BLaER1 (cell line): ENCODE measurements at regions not wholly inside any gene's neighbourhood (a gene's known extent, or its start where the extent isn't known, plus 50 kb on each side); places are given as distances from the start of the nearest gene placed in this dataset.

Experiments
- H3K27ac ChIP-seq: shearing (Covaris generic); formaldehyde crosslinking; 2 replicates; pipeline ENCODE4 v1.8.1; 2022
- H3K27me3 ChIP-seq: shearing (Covaris generic); formaldehyde crosslinking; 2 replicates; pipeline ENCODE4 v1.8.1; 2022
- H3K36me3 ChIP-seq: shearing (Covaris generic); formaldehyde crosslinking; 2 replicates; pipeline ENCODE4 v1.8.1; 2022
- H3K4me1 ChIP-seq: shearing (Covaris generic); formaldehyde crosslinking; 2 replicates; pipeline ENCODE4 v1.8.1; 2022
- H3K4me2 ChIP-seq: shearing (Covaris generic); formaldehyde crosslinking; 2 replicates; pipeline ENCODE4 v1.8.1; 2022
- H3K4me3 ChIP-seq: shearing (Covaris generic); formaldehyde crosslinking; 2 replicates; pipeline ENCODE4 v1.8.1; 2022
- H3K9ac ChIP-seq: shearing (Covaris generic); formaldehyde crosslinking; 2 replicates; pipeline ENCODE4 v1.8.1; 2022
- H3K9me3 ChIP-seq: shearing (Covaris generic); formaldehyde crosslinking; 2 replicates; pipeline ENCODE4 v1.8.1; 2022
- H4K20me1 ChIP-seq: shearing (Covaris generic); formaldehyde crosslinking; 2 replicates; pipeline ENCODE4 v1.8.1; 2022
- Cebpa-rat ChIP-seq: shearing (Covaris generic); IDR thresholded peaks from 2 replicates; pipeline ENCODE4 v1.8.1; 2022

DNA sequence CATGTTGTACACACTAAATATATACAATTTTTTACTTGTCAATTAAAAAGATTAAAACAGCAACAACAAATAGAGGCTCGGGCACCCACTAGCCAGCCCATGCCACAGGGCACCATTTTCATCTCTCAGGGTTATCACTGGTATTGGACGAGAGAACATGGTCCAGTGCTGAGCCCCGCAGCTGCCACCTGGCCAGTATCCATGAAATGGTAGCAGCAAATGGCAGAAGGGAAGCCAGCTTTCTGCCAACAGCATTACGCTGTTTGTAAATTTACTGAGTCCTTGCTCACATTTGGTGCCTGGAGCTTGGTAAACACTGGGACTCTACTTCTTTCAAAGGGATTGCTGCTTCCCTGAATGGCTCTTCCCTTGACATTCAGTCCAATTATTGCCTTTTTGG is 87.9 kb upstream of the WASF3 start:
- H3K4me3 ChIP-seq, result no peak overlapping the region
- H3K4me2 ChIP-seq, result no peak overlapping the region
- H3K27me3 ChIP-seq, result no peaks in the 10 kb centered on the region
- H3K36me3 ChIP-seq, result no peaks in the 10 kb centered on the region
- no peaks in the 10 kb centered on the region for H3K4me1 ChIP-seq
- peaks cover 10% of the 10 kb centered on the region; the same call in 1 of the 2 replicates for H3K9me3 ChIP-seq
- no peak for TF ChIP-seq Cebpa-rat
- H4K20me1 ChIP-seq, result no peaks in the 10 kb centered on the region; the same call in 1 of the 2 replicates
- H3K27ac ChIP-seq, result no peak overlapping the region
- H3K9ac ChIP-seq, result no peak overlapping the region

DNA sequence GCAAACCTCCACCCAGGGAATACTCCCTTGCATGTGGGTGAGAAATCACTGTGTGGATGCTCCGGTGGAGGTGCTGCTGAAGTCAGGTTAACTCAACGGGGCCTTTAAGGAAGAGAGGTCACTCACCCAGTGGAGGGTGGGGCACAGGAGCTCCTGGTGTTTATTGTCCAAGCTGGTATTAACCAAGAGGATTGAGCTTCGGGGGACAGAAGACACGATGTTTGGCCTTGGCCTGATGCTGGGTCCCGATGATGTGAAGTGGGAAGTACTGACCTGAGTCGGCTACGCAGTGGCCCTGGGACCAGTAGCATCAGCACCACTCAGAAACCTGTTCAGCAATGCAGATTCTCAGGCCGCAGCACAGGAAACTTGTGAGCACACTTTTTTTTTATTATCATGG is 85.7 kb upstream of the WASF3 start:
- TF ChIP-seq Cebpa-rat, result no peak
- Histone ChIP-seq H3K4me3 (no peak overlapping the region), H3K4me2 (no peak overlapping the region), H3K27ac (no peak overlapping the region), H3K27me3 (no peaks in the 10 kb centered on the region), H3K9ac (no peak overlapping the region), H4K20me1 (no peaks in the 10 kb centered on the region; the same call in 1 of the 2 replicates), H3K9me3 (0 out of 2 replicates have a peak, but pooled peaks cover 5% of the 10 kb centered on the region), H3K4me1 (peaks cover 10% of the 10 kb centered on the region), H3K36me3 (no peaks in the 10 kb centered on the region)

DNA sequence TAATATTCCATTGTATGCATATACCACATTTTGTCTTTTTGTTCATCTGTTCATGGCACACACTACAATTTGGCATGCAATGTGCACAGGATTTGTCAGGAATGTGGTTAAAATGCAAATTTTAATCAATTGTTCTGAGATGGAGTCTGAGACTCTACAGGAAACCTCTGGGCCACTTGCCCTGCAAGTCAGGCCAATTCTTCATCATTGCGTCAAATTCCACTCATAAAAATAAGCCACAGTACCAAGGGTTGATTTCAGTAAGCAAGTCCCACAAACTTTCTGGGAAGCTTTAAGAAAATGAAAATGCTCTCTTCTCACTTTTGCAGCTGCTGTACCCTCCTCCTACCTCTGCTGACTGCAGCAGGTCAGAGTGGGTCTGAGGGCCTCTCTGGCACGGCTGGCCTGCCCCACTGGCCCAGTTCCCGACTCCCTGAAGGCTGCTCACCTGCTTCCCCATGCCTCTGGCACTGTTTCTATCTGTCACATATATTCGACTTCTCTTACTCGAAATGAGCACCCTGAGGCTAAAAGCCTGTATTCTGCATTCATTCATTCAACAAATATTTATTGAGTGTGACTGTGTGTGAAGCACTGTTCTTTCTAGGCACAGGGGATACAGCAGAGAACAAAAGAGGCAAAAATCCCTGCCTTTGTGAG is 83.8 kb upstream of the WASF3 start:
- H3K27me3 ChIP-seq, result no peaks in the 10 kb centered on the region
- H4K20me1 ChIP-seq, result no peaks in the 10 kb centered on the region; the same call in 1 of the 2 replicates
- no peak overlapping the region for H3K4me3 ChIP-seq
- no peak overlapping the region for H3K9ac ChIP-seq
- no peak for TF ChIP-seq Cebpa-rat
- no peak overlapping the region for H3K4me2 ChIP-seq
- H3K9me3 ChIP-seq, result no peaks in the 10 kb centered on the region
- no peaks in the 10 kb centered on the region for H3K36me3 ChIP-seq
- no peak overlapping the region for H3K27ac ChIP-seq
- H3K4me1 ChIP-seq, result peaks cover 10% of the 10 kb centered on the region

DNA sequence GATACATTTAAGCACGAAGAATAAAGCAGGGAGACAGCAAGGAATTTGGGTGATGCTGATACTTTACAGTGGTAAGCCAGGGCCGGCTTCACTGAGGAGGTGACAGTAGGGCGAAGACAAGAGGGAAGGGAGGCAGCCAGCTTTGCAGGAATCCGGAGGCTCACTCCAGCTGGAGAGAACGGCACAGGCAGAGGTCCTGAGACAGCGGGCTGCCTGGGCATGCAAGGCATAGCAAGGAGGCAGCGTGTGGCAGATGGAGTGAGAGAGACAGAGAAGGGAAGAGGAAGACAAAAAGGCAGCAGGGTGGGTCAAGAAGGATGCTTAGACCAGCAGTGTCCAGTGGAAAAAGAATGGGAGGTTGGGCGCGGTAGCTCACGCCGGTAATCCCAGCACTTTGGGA is 83.2 kb upstream of the WASF3 start:
- Histone ChIP-seq H3K4me1 (peaks cover 10% of the 10 kb centered on the region), H3K36me3 (no peaks in the 10 kb centered on the region), H3K27ac (no peak overlapping the region), H3K4me2 (no peak overlapping the region), H3K9me3 (no peaks in the 10 kb centered on the region), H3K4me3 (no peak overlapping the region), H4K20me1 (no peaks in the 10 kb centered on the region; the same call in 1 of the 2 replicates), H3K27me3 (no peaks in the 10 kb centered on the region), H3K9ac (no peak overlapping the region)
- TF ChIP-seq Cebpa-rat, result no peak

DNA sequence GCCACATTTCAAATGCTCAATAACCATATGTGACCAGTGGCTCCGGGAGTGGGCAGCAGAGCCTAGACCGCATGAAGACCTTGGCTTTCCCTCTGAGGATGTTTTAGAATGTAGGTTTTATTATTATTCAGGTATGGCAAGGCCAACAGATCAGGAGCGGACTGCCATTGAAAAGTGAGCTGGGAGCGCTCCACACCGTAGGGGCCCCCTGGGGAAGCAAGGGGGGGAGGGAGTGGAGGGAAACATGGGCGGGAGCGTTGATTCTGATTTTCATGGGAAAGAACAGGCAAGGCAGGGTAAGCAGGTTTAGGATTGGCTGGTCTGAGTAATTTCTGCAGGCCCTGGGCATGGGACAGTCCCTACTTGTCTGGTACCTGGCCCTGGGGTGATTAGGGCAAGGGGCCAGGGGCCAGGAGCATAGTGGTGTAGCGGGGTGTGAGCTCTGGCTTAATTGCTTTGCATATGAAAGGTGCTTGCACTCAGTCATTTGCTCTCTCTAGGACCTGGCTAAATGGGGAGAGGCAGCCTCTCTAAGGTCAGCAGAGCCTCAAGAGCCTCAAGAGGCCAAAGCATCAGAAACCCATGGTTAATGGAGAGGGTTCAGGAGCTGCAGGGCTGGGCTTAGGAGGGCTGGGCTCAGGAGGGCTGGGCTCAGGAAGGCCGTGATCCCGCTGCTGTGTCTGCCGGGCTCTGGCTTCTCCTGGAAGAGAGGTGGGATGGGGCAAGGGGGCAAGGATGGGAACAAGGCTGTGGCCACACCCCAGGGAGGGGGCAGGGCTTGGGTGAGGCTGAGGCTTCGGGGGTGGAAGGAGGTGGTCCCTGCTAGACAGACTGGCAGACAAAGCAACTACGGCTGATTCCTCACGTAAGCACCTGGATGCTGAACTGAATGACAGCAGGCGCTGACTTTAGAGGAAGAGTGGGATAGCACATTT is 82.0 kb upstream of the WASF3 start:
- Histone ChIP-seq H3K4me2 (peak overlapping the region; percentile 65), H3K27me3 (no peaks in the 10 kb centered on the region), H3K4me3 (no peak overlapping the region), H3K36me3 (no peaks in the 10 kb centered on the region), H3K4me1 (peaks cover 10% of the 10 kb centered on the region), H3K9ac (no peak overlapping the region), H3K9me3 (no peaks in the 10 kb centered on the region), H3K27ac (no peak overlapping the region), H4K20me1 (no peaks in the 10 kb centered on the region; the same call in 1 of the 2 replicates)
- no peak for TF ChIP-seq Cebpa-rat

DNA sequence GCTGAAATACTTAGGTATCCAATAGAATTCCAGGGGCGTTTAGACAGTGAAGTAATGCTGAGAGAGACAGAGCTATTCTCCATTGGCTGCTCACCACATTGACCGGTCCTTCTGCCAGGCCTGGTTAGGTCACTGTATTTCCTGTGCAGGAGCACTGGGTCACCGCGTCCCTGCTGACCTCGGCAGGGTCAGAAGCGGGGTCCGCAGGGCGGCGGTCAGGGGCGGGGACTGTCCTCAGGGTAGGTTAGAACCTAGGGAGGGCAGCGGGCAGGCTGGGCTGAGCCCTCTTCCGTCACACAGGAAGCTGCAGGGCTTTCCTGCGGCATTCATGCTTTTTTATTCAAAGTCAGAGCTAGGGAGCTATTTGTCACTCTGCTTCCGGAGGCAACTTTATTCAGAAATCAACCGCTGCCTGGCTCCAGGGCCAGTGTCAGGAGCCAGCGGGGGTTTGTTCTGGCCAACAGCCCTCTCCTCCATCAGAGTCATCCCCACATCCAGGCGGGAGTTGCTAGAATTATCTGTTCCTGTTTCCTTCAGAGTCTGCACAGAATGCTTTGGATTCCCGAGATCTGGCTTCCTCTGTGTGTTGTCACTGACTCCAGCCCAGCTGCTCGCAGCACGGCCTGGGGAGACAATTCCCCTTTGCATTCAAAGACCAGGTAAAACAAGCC is 81.2 kb upstream of the WASF3 start:
- no peak overlapping the region for H3K9ac ChIP-seq
- H3K27me3 ChIP-seq, result no peaks in the 10 kb centered on the region
- no peaks in the 10 kb centered on the region for H3K36me3 ChIP-seq
- H3K4me3 ChIP-seq, result no peak overlapping the region
- H3K9me3 ChIP-seq, result no peaks in the 10 kb centered on the region
- no peaks in the 10 kb centered on the region; the same call in 1 of the 2 replicates for H4K20me1 ChIP-seq
- TF ChIP-seq Cebpa-rat, result no peak
- H3K27ac ChIP-seq, result no peak overlapping the region
- H3K4me1 ChIP-seq, result peaks cover 10% of the 10 kb centered on the region
- peak overlapping the region; percentile 65 for H3K4me2 ChIP-seq

DNA sequence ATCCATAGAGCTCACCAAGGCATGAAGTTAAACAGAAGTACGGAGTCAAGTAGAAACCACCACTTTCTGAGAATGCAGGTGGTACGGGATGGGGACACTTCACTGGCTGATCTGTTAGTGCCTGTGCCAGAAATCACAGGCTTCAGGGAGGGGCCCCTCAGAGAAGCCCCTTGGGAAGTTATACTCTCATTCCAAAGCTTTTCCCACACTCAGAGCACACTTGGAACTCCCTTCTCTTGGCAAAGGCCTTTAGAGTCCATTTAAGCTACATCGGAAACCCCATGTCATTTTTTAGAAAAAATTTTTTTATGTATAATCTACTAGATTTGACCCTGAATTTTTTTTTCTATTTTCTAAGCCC is 80.7 kb upstream of the WASF3 start:
- Histone ChIP-seq H3K27ac (no peak overlapping the region), H3K4me1 (peaks cover 10% of the 10 kb centered on the region), H3K9ac (no peak overlapping the region), H3K4me3 (no peak overlapping the region), H3K9me3 (no peaks in the 10 kb centered on the region), H3K4me2 (peak overlapping the region; percentile 65), H4K20me1 (no peaks in the 10 kb centered on the region; the same call in 1 of the 2 replicates), H3K36me3 (no peaks in the 10 kb centered on the region), H3K27me3 (no peaks in the 10 kb centered on the region)
- TF ChIP-seq Cebpa-rat, result no peak

DNA sequence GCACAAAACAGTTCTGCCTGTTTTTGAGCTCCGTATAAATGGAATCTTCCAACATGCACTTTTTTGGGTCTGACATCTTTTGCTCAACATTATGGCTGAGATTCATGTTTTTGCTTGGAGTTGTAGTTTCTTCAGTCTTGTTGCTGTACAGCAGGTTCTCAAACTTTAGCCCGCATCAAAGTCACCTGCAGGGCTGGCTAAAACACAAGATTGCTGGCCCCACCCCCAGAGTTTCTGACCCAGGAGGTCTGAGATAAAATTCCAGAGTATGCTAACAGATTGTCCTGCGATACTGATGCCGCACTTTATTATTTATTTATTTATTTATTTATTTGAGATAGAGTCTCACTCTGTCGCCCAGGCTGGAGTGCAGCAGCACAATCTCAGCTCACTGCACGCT is 79.8 kb upstream of the WASF3 start:
- H3K4me2 ChIP-seq, result no peak overlapping the region
- no peaks in the 10 kb centered on the region; the same call in 1 of the 2 replicates for H4K20me1 ChIP-seq
- H3K27me3 ChIP-seq, result no peaks in the 10 kb centered on the region
- no peaks in the 10 kb centered on the region for H3K9me3 ChIP-seq
- no peaks in the 10 kb centered on the region for H3K36me3 ChIP-seq
- peaks cover 14% of the 10 kb centered on the region for H3K4me1 ChIP-seq
- no peak for TF ChIP-seq Cebpa-rat
- H3K9ac ChIP-seq, result no peak overlapping the region
- no peak overlapping the region for H3K27ac ChIP-seq
- no peak overlapping the region for H3K4me3 ChIP-seq

DNA sequence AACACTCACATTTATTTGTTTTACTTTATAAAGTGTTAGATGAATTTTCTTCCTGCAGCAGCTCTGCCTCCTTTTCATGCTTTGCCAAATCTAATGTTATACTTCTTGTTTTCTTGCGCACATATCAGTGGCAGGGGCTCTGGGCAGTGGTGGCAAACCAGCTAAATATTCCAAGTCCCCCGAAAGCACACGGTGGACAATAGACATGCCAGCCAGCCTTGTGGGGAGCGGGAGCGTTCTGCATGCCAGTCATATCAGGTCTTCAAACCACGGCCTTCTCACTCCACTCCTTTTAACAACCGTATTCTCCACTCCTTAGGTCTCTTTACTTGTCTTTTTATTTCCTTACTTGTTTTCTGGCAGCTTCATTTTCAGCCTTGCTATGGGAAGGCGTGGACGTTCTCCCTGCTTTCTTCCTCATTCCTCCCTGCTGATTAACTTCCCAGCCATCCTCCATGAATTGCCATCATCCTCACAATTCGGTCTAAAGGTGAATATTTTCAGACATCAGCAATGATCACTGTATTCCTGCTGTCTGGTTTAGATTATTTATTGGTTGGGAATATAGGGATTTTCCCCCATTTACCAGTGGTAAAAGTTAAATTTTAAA is 77.1 kb upstream of the WASF3 start:
- no peaks in the 10 kb centered on the region for H3K9me3 ChIP-seq
- no peak for TF ChIP-seq Cebpa-rat
- peaks cover 14% of the 10 kb centered on the region for H3K4me1 ChIP-seq
- H3K4me3 ChIP-seq, result no peak overlapping the region
- no peak overlapping the region for H3K9ac ChIP-seq
- H3K36me3 ChIP-seq, result no peaks in the 10 kb centered on the region
- H3K27me3 ChIP-seq, result no peaks in the 10 kb centered on the region
- no peak overlapping the region for H3K4me2 ChIP-seq
- no peaks in the 10 kb centered on the region for H4K20me1 ChIP-seq
- no peak overlapping the region for H3K27ac ChIP-seq
